ENCODE measurements at regions not wholly inside any gene's neighbourhood (a gene's known extent, or its start where the extent isn't known, plus 50 kb on each side); places are given as distances from the start of the nearest gene placed in this dataset.

DNA sequence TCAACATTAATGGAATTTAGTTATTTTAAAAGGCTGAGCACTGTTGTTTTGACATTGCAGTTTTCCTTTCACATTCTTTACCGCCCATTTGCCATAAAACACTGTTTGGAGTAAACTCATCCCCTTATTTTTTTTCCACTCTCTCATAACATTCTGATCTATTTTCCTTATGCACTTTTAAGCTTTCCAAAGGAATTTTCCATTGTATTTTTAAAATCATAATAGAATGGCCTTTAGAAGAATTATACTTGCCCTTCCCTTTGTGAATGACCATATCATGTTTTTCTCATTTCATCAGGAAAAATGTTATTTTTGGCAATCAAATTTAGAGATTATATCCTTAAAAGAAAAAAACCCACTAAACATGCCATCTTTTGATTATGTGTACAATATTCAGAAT lies 1074.2 kb downstream of the STIM2 start:
- ChIA-PET POLR2A (no interaction called here), CTCF (no interaction called here)
- no peak for DNase-seq (ENCODE audit: low read depth, low spot score)
- H3K4me3 ChIP-seq (ENCODE audit: low read depth, low read length), result no peak overlapping the region
- TF ChIP-seq, protein P1, sequence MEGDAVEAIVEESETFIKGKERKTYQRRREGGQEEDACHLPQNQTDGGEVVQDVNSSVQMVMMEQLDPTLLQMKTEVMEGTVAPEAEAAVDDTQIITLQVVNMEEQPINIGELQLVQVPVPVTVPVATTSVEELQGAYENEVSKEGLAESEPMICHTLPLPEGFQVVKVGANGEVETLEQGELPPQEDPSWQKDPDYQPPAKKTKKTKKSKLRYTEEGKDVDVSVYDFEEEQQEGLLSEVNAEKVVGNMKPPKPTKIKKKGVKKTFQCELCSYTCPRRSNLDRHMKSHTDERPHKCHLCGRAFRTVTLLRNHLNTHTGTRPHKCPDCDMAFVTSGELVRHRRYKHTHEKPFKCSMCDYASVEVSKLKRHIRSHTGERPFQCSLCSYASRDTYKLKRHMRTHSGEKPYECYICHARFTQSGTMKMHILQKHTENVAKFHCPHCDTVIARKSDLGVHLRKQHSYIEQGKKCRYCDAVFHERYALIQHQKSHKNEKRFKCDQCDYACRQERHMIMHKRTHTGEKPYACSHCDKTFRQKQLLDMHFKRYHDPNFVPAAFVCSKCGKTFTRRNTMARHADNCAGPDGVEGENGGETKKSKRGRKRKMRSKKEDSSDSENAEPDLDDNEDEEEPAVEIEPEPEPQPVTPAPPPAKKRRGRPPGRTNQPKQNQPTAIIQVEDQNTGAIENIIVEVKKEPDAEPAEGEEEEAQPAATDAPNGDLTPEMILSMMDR (IDR thresholded peaks at IDR 0.05; ENCODE audit: insufficient read depth, low read length, missing control alignments), result no peak

- TF ChIP-seq, protein P1 (IDR thresholded peaks at IDR 0.05; ENCODE audit: insufficient read depth, low read length, missing control alignments), result no peak
- POLR2A ChIA-PET, result no interaction called here
- DNase-seq (ENCODE audit: low read depth, low spot score), result no peak
- CTCF ChIA-PET, result no interaction called here
- no peak overlapping the region for H3K4me3 ChIP-seq (ENCODE audit: low read depth, low read length)
Measured at GRCh38 chr4:27946799-27947198, 1086.2 kb downstream of the STIM2 start.

- ChIA-PET CTCF (no interaction called here), POLR2A (no interaction called here)
- DNase-seq (ENCODE audit: low read depth, low spot score), result no peak
- TF ChIP-seq, protein P1 (IDR thresholded peaks at IDR 0.05; ENCODE audit: insufficient read depth, low read length, missing control alignments), result no peak
- no peak overlapping the region for H3K4me3 ChIP-seq (ENCODE audit: low read depth, low read length)
Measured at GRCh38 chr4:27947302-27947701, 1086.7 kb downstream of the STIM2 start.

- TF ChIP-seq, protein P1 (IDR thresholded peaks at IDR 0.05; ENCODE audit: insufficient read depth, low read length, missing control alignments), result no peak
- DNase-seq (ENCODE audit: low read depth, low spot score), result no peak
- no peak overlapping the region for H3K4me3 ChIP-seq (ENCODE audit: low read depth, low read length)
- CTCF ChIA-PET, result no interaction called here
- POLR2A ChIA-PET, result no interaction called here
Measured at GRCh38 chr4:27964095-27964494, 1103.5 kb downstream of the STIM2 start.

DNA sequence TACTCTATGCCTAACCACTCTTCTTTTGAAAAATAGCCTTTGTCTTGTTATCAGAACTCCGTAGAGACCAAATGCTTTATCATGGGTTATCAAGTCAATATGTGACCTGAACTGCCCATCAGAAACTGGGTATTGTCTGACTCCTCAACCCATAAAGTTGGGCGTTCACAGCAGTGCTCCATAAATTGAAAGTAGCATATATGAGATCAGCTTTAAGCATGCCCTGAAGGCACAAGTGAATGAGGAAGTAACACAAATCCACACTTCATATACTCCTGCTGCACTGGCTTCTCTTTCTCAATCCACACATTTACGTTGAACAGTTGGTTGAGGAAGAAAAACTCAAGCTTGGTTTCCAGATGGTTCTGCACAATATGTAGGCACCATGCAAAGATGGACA lies 1106.0 kb downstream of the STIM2 start:
- POLR2A ChIA-PET, result no interaction called here

GRCh38 chr4:27973056-27973455 lies 1112.4 kb downstream of the STIM2 start:
- CTCF ChIA-PET, result no interaction called here
- TF ChIP-seq, protein P1 (IDR thresholded peaks at IDR 0.05; ENCODE audit: insufficient read depth, low read length, missing control alignments), result no peak
- no peak for DNase-seq (ENCODE audit: low read depth, low spot score)
- H3K4me3 ChIP-seq (ENCODE audit: low read depth, low read length), result no peak overlapping the region
- POLR2A ChIA-PET, result no interaction called here

More for the DNA sequence above, 1106.0 kb downstream of the STIM2 start:
- DNase-seq (ENCODE audit: low read depth, low spot score), result no peak
- CTCF ChIA-PET, result no interaction called here
- TF ChIP-seq, protein P1 (IDR thresholded peaks at IDR 0.05; ENCODE audit: insufficient read depth, low read length, missing control alignments), result no peak
- no peak overlapping the region for H3K4me3 ChIP-seq (ENCODE audit: low read depth, low read length)
